WERI-Rb-1 (cell line): ENCODE measurements at regions not wholly inside any gene's neighbourhood (a gene's known extent, or its start where the extent isn't known, plus 50 kb on each side); places are given as distances from the start of the nearest gene placed in this dataset.

Experiments used
- DNase-seq: peaks from one replicate; pipeline ENCODE4 v3.0.0-alpha.2; 2020
- H3K27ac ChIP-seq: fragments of 250-450 bp; sonication (Bioruptor Pico); 2 replicates; pipeline ENCODE4 v1.5.1; 2020; ENCODE audit warnings: mild to moderate bottlenecking, moderate library complexity
- H3K27me3 ChIP-seq: fragments of 250-450 bp; sonication (Bioruptor Pico); 2 replicates; pipeline ENCODE4 v1.5.1; 2021; ENCODE audit warnings: mild to moderate bottlenecking, low read depth, moderate library complexity; ENCODE audit not compliant: insufficient read depth, severe bottlenecking
- H3K36me3 ChIP-seq: fragments of 250-450 bp; sonication (Bioruptor Pico); 2 replicates; pipeline ENCODE4 v1.5.1; 2020; ENCODE audit warnings: mild to moderate bottlenecking, moderate library complexity
- H3K4me3 ChIP-seq: 2 replicates; pipeline ENCODE4 v1.5.1; 2011; ENCODE audit warnings: low read depth, mild to moderate bottlenecking, control low read depth, low read length
- H3K9me3 ChIP-seq: fragments of 250-450 bp; sonication (Bioruptor Pico); 2 replicates; pipeline ENCODE4 v1.5.1; 2021; ENCODE audit warnings: mild to moderate bottlenecking, moderate library complexity; ENCODE audit not compliant: severe bottlenecking
- TF ChIP-seq, protein P1 (sequence below): IDR thresholded peaks from 2 replicates; pipeline ENCODE4 v1.5.1; 2011; ENCODE audit warnings: low read depth, mild to moderate bottlenecking, control low read depth, inconsistent platforms, low read length

DNA sequence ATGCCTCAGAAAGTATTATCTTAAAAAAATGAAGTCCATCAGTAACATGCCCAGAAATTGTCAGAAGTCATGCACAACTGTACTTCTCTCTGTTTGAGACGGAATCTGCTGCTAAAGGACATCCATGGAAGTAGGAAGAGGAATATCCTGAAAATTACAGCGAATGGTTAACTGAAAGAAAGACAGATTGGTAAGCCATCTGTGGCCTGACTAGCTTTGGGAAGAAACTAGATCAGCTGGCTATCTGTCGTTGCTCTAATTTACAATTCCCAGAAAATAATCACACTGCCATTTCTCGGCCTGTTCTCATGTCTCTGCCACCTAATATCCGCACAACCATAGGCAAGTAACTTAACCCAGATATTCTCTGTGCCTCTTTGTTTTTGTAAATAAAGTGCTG is 496.5 kb downstream of the PCDH19 start:
- H3K36me3 ChIP-seq = no peaks in the 10 kb centered on the region
- peaks cover 42% of the 10 kb centered on the region for H3K27me3 ChIP-seq
- DNase-seq = no peak

DNA sequence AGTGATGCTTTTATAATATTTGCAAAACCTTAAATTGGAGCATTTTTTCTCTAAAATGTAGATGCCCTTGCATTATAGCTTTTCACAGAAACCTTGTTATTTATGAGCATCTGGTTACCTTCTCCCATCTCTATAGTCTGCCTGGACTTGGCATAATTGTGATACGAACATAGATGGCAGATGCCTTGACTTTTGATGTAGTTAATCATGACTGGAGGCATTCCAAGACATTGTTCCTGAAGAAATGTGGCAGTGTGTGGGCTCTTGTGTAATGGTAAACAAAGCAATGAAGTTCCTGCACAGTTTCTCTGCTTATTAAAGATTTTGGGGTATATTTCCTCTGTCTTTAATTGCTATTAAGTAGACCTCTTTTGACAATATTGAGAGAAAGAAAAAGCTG is 500.1 kb downstream of the PCDH19 start:
- Histone ChIP-seq H3K27me3 (peaks cover 21% of the 10 kb centered on the region), H3K9me3 (no peaks in the 10 kb centered on the region), H3K36me3 (no peaks in the 10 kb centered on the region), H3K4me3 (no peak overlapping the region), H3K27ac (no peak overlapping the region)
- TF ChIP-seq, protein P1, sequence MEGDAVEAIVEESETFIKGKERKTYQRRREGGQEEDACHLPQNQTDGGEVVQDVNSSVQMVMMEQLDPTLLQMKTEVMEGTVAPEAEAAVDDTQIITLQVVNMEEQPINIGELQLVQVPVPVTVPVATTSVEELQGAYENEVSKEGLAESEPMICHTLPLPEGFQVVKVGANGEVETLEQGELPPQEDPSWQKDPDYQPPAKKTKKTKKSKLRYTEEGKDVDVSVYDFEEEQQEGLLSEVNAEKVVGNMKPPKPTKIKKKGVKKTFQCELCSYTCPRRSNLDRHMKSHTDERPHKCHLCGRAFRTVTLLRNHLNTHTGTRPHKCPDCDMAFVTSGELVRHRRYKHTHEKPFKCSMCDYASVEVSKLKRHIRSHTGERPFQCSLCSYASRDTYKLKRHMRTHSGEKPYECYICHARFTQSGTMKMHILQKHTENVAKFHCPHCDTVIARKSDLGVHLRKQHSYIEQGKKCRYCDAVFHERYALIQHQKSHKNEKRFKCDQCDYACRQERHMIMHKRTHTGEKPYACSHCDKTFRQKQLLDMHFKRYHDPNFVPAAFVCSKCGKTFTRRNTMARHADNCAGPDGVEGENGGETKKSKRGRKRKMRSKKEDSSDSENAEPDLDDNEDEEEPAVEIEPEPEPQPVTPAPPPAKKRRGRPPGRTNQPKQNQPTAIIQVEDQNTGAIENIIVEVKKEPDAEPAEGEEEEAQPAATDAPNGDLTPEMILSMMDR = no peak
- no peak for DNase-seq

More for the DNA sequence above, 496.5 kb downstream of the PCDH19 start:
- Histone ChIP-seq H3K9me3 (no peaks in the 10 kb centered on the region), H3K27ac (no peak overlapping the region), H3K4me3 (no peak overlapping the region)
- TF ChIP-seq, protein P1 = no peak

DNA sequence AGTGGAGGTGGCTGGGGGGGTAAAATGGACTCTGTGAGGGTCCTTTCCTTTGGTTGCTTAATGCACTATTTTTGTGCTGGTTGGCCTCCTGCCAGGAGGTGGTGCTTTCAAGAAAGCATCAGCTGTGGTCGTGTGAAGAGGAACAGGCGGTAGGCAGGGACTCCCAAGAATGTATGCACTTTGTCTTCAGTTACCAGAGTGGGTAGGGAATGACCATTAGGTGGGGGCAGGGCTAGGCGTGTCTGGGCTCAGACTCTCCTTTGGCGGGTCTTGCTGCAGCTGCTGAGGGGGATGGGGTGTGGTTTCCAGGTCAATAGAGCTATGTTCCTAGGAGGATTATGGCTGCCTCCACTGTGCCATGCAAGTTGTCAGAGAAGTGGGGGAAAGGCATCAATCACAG is 509.0 kb downstream of the PCDH19 start:
- H3K9me3 ChIP-seq = no peaks in the 10 kb centered on the region
- H3K27ac ChIP-seq = no peak overlapping the region
- H3K27me3 ChIP-seq = peaks cover 30% of the 10 kb centered on the region
- no peak for DNase-seq
- TF ChIP-seq, protein P1 = no peak
- H3K4me3 ChIP-seq = no peak overlapping the region
- no peaks in the 10 kb centered on the region for H3K36me3 ChIP-seq

DNA sequence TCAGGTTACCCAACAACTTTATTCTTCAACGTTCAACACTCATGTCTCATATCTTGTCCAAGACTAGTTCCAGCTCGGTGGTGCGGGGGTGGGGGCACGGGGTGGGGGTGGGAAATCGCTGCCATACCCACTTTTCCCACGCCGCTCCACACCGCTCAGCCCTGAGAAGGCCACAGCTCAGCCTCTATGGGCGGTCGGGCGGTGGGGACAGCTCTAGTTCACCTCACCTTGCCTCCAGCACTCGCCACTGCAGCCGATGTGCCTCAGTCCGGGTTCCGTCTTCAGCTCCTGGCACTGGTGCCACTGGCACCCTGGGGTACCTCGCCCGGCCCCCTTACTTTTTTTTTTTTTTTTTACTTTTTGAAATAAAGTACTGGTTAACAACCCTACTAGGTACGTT is 522.2 kb downstream of the PCDH19 start:
- TF ChIP-seq, protein P1 = no peak
- Histone ChIP-seq H3K36me3 (no peaks in the 10 kb centered on the region), H3K9me3 (no peaks in the 10 kb centered on the region), H3K27me3 (peaks cover 13% of the 10 kb centered on the region), H3K4me3 (no peak overlapping the region), H3K27ac (no peak overlapping the region)
- DNase-seq = no peak

DNA sequence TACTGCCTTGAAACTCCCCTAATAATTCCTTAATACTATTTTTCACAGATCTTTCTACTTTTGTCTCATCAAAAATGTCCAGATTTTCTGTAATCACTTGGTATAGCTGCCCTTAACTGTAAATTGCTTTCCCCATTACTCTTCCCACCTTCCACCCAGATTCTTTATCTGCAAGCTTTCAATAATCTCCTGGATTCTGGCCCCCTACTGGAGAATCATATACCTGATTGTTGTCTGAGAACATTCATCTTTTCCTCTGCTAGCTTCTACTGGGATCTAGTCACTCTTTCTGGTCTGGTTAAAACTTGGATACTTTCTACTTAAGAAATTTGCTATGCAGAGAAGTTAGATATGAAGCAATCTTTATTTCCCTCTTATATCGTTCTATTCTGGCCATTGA is 552.6 kb downstream of the PCDH19 start:
- H3K27ac ChIP-seq = no peak overlapping the region
- TF ChIP-seq, protein P1 = 0 out of 2 replicates have a peak, but pooled peaks have one; percentile 12
- H3K36me3 ChIP-seq = no peaks in the 10 kb centered on the region
- H3K9me3 ChIP-seq = no peaks in the 10 kb centered on the region
- no peak for DNase-seq
- H3K4me3 ChIP-seq = no peak overlapping the region
- H3K27me3 ChIP-seq = no peaks in the 10 kb centered on the region

DNA sequence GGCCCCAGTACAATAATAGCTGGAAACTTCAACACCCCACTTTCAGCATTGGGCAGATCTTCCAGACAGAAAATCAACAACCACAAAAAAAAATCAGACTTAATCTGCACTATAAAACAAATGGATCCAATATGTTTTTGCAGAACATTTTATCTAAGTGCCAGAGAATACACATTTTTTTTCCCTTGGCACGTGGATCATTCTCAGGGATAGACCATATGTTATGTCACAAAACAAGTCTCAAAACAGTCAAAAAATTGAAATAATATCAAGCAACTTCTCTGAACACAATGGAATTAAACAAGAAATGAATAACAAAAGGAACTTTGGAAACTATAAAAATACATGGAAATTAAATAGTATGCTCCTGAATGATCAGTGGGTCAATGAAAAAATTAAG is 576.3 kb downstream of the PCDH19 start:
- H3K27ac ChIP-seq = no peak overlapping the region
- no peak for DNase-seq
- H3K36me3 ChIP-seq = no peaks in the 10 kb centered on the region
- TF ChIP-seq, protein P1 = no peak
- no peak overlapping the region for H3K4me3 ChIP-seq
- peaks cover 33% of the 10 kb centered on the region for H3K27me3 ChIP-seq
- no peaks in the 10 kb centered on the region for H3K9me3 ChIP-seq
